ENCODE measurements at regions not wholly inside any gene's neighbourhood (a gene's known extent, or its start where the extent isn't known, plus 50 kb on each side); places are given as distances from the start of the nearest gene placed in this dataset.

DNA sequence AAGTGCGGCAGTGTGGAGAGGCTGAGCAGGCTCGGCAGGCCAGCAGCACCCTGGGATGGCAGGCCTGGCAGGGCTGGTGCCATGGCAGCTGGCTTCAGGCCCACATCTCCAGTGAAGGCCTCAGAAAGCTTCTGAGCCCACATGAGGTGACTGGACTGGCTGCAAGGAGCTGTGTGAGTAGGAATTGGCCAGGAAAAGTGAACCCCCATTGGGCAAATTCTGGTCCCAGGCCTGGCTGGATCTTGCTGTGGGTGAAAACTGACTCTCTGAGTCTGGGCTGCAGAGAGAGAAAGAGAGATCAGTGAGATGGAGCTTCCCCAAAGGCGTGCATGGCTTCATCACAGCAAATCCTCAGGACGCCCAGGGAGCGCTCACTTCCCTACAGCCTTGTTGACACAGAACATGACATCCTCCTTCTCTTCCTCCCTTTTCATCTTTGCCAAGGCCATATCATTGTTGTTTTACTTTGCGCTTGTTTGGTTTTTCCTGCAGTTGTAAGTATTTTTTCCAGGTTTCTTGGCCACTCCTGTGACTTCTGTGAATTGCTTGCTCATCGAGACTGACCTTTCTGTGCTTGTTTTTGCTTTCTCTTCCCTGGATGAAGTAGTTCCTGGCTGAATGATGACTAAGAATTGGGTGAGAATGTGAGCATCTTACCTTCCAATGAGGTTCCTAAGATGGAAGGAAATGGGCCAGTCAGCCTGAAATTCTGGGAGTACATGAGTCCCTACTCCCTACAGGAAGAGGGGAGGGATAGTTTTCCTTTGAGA is 299.1 kb downstream of the TLE3 start:
- peak; percentile 32 for DNase-seq

DNA sequence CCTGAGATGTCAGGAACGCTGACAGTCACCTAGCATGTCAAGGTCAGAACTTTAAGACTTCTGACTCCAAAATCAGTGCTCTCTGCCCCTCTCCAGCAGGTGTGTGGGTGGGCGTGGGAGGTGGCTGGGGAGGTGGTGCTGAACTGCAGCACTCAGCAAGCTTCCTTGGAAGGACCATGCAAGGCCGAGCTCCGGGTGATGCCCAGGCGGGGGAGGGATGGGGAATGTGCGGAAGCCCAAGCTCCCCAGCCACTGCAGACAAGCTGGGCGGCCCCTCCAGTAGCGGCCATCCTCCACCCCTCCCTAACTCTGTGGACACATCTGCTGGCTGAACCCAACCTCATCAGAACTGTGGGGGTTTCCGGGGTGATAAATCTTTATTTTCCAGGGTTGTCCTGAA is 296.6 kb downstream of the TLE3 start:
- DNase-seq = no peak

DNA sequence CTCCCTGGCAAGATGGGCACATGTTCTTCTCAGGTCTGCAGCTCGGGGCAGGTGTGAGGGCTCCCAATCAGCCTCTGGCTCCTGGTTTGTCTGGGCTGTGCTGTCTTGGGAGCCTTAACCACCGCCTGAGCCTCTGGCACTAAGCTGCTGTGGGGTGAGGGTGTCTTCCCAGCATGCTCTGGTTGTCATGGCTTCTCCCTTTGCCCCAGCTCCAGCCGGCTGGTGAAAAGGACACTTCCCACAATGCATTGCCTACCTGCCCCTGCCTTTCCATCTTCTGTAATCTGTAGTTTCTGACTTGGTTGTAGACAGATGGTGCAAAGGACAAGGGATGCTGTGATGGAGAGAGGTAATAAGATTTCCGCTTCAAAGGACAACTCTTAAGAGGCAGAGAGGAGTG is 295.3 kb downstream of the TLE3 start:
- no peak for DNase-seq

DNA sequence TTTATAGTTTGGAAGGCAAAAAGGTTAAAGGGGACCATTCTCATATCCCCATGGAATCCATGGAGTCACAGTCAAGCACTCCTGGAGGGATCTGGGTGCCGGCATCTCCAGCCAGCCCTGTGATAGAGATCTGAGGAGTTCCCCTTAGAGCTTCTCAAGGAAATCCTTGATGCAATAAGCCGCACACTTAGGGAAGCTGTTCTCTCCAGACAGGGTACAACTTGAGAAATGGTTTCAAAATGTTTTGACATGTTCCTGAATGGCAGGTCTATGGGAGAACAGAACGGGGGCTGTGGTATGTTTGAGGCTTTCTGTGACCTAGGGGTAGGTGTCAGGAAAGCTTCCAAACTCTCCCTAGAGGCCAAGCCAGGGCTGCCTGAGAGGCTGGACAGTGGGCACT is 292.9 kb downstream of the TLE3 start:
- no peak for DNase-seq

DNA sequence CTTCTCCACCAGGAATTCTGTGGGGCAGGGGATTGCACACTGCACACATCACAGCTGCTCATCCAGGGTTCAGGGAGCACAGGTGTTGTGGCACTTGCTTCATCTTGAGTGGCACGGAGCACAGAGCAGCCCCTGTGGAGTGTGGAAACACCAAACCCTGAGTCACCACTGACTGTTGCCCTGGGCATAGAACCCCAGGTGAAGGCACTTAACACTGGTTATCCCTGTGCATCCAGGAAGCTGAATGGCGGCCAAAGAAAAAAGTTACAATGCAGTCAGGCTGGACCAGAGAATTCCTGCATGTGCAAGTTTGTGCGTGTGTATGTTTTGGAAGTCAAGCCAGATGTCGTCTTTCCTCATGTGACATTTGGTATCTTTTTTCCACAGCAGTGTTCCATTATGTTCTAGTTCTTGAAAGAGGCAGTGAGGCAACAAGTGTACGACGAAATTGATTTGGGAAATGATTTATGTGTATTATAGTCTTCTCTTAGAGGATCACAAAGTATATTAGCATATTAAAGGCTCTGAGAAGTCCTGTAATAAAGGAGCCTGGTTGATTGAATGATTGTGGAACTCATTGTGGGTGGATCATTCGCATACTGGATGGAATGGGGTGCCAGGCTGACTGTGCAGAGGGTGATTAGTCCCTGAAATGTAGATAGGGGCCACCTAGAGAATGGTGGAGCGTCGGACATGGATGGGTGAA is 292.3 kb downstream of the TLE3 start:
- no peak for DNase-seq

DNA sequence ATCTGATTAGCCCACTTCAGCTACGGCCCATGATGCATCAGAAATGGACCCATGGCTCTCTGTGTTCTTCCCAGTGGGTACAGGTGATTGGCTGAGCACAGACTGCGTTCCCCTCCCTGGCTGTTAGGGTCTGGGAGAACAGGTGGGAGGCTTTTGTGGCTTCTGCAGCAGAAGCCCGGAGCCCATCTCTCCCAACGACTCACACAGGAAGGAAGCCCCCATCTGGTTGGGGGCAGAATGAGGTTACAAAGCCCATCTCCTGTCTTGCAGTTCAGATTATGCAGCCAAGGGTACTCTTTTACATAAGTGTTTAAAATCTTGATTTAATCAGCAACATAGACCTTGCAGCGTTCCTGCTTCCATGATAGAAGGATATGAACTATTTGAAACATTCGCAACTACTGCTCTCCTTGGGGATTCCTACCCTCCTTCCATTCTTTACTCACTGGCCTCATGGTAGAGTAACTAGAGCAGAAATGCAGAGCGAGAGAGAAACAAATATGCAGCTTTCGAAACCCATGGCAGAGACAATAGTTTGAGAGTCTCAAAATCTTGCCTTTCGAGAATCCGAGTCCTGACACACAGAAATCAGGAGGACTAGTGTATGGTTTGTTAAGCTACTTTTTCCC is 291.3 kb downstream of the TLE3 start:
- DNase-seq = no peak

DNA sequence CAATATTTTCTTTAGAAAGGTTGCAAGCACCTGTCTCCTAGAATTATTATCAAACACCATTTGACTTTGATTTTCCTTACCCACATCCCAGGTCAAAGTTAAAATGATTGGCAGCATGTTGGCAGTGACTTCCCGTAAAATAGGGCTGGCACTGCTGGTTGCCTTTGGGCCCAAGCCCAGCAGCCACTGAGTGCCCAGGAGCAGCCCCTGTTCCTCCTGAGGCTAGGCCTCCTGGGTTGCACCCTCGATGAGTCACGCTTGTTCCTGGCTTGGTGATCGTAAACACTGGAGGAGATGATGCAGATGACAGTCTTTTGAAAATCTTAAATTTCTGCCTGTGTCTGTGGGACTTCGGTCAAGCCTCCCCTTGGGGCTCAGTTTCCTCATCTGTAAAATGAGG is 290.0 kb downstream of the TLE3 start:
- DNase-seq = no peak

DNA sequence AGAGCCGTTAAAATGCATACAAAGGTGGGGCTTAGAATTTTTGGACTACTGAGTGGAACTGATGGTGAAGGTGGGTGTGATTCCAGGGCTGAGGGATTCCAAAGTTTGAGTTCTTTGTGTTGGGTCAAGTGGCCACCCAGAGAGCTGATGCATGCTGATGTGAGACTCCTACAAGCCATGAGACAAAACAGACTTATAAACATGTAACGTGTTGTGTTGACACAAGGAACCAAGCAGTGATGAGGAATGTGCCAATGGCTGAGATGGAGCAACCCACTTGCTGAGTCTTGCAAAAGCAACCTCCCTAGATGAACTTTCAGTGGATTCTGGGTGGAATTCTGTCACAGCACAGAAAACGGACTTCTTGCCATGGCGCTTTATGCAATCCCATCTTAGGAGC is 289.0 kb downstream of the TLE3 start:
- no peak for DNase-seq

DNA sequence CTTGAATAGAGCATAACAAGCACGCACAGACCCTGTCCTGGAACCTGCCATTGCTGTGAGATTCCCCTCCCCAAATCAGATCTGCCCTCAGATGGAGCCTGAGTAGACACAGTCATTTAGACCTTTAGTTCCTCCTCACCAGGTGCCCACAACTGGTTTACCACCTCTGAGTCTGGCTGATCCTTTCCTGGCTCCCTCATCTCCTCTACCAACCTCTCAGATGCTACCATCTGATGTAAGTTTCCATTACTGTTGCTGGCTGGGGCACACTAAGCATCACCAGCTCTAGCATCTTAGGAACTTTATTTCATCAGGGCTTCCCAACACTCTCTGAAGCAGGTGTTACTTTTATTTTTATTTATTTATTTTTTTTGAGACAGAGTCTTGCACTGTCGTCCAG is 288.3 kb downstream of the TLE3 start:
- no peak for DNase-seq

DNA sequence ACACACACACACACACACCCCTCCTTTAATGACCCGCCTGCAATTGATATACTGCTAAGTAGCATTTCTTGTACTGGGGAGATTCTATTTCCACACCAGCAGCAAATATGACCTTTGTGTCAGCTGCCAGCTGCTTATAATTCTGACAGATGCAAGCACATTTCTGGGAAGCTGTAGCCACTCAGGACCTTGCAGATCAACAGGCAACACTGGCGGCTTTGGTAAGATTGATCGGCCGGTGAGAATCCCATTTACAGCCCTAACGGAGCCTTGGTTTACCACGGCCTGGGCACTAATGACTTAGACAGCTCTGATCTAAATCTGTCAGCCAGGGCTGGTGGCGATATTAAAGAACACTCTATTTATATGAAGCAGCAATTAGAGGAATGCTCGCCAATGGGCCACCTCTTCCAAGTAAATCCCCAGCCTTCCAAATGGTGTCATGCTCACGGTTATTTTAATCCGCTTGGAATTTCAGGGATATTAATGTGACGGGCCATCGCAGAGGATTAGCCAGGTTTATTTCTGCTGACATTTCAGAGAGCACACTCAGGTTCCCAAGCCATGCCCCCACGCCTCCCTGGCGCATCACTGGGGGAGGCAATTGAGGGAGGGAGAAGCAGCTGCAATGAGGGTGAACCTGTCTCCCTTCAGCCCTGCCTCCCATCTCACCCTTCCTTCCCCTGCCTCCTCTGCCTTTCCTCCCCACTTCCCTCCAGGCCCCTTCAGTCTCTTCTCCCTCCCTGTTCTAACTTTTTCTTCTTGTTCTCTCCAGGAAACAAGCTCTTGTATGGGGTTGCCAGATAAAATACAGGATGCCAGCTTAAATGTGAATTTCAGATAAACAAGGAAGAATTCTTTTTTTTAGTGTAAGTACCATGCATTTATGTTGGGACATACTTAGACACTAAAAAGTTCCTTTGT is 287.0 kb downstream of the TLE3 start:
- no peak for DNase-seq

DNA sequence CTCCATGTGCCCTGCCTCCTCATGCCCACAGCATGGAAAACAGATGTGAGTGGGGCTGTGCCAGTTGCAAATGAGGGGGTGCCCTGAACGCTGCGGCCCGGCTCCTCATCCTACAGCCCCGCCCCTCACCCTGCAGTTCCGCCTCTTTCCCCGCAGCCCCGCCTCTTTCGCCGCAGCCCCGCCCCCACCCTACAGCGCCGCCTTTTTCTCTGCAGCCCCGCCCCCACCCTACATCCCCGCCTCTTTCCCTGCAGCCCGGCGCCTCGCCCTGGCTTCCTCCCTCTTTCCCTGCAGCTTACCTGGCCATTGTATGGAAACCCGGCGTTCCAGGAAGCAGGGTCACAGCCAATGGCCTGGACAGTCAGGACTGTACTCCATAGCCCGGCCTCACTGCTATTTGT is 284.9 kb downstream of the TLE3 start:
- DNase-seq = no peak

DNA sequence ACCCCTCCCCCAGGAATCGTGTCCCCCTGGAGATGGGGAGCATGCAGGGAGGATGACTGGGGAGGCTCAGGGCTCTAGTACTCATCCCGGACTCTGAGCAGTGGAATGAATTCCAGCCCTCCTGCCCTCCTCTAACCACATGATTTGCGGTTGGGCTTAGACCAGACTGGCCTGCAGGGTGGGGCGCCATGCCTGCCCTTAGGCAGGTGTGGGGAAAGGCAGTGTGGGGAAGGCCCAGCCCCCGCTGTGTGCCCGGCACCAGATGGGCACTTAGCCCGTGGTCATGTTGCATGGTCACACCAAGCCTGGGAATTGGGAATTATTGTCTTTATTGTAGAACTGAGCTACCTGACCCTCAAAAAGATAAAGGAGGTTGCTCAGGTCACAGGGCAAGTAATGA is 283.8 kb downstream of the TLE3 start:
- no peak for DNase-seq

DNA sequence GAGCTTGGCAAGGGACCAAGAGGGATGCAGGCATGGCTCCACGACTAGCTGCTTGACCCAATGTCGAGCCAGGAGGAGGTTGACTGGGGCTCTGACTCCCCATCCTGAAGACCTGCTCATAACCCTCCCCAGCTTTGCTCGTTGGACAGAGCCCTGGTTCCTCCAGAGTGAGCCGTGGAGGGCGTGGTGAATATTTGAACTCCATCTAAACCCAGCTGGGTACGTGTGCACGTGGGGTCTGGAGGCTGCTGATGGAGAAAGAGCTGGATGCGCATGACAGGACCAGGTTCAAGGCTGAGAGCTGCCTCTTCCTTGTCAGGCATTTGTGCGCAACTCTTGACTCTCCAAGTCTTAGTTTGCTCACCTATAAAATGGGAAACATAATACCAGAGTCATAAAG is 282.8 kb downstream of the TLE3 start:
- DNase-seq = no peak

DNA sequence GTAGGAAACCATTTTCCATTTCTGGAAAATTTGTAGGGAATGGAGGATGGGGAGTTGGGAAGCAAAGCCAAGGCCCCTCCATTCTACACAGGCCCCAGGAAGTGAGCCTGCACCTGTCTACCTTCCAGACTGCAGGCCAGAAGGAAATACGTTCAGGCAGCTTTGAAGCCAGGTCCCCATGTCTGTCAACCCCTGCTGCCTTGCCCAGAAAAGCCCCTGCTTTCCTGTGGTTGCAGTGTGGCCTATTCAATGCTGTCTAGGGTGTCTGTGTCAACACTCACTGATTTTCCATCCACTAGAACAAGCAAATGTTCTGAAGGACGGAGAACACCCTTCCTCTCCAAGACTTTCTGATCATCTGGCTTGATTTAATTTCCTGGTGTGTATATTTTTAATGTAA is 281.9 kb downstream of the TLE3 start:
- no peak for DNase-seq

DNA sequence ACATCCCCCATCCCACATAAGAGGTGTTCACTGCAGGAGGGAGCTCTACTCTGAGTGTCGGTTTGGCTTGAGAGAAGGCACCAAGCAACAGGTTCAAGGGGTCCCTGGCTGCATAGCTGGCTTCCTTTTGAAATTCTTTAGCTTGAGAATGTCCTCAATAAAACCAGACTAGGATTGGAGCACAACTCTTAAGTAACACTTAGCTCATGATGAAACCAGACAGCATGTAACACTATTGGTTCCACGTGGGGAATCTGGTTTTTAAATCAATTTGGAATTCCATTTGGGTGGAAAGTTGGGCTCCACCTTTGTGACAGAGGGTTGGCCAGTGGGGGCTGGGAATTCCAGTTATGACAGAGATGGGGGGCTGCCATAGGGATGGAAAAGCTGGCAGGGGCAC is 281.2 kb downstream of the TLE3 start:
- no peak for DNase-seq

DNA sequence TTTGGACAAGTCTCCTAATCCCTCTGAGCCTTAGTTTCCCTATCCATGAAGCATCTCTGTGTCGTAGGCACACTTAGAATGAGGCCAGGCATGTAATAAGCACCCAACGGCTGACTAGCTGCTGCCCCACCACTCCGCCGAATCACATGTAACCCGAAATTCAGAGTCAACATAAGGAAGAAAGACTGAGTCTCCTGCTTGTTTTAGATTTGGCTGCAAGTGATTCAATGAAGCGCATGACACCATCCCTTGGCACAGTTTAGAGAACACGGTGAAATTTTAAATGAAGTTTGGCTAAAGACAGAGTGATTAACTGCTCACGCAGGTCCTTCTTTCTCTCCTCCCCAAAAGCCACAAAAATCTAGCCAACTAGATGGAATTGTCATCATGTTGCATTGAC is 279.2 kb downstream of the TLE3 start:
- no peak for DNase-seq

DNA sequence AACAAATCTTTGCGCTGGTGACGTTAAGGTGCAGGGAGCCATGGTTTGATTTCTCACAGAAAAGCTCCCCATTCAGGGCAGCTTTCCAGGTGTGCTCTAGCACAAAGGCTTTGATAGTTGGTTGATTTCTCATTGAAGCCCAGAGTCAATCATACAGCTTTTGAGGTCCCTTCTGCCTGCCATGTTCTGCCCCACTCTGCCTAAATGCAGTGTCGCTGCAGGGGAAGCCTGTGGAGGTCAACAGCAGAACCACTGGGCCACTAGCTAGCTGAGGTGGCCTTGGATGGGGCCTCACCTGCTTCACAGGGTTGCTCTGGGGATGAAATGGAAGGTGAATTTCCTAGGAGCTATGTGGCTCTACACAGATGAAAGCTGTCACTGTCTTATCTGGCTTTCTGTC is 278.3 kb downstream of the TLE3 start:
- DNase-seq = no peak

DNA sequence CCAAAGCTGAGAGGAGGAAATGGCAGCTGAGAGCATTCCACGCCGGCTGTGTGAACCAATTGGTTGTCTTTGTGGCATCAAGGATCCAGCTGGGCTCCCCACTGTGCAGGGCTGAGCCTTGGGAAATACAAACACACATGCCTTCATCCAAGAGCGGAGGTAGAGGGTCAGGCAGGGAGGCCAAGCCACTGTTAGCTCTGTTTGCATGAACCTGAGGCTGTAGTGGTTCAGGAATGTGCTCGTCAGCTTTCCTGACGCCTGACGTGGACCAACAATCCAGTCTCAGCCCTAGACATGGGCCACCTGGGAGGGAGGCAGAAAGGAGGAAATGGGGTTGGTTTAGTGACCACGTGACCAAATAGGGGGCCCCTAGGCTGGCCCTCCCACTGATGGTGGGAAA is 276.9 kb downstream of the TLE3 start:
- DNase-seq = peak; percentile 13

DNA sequence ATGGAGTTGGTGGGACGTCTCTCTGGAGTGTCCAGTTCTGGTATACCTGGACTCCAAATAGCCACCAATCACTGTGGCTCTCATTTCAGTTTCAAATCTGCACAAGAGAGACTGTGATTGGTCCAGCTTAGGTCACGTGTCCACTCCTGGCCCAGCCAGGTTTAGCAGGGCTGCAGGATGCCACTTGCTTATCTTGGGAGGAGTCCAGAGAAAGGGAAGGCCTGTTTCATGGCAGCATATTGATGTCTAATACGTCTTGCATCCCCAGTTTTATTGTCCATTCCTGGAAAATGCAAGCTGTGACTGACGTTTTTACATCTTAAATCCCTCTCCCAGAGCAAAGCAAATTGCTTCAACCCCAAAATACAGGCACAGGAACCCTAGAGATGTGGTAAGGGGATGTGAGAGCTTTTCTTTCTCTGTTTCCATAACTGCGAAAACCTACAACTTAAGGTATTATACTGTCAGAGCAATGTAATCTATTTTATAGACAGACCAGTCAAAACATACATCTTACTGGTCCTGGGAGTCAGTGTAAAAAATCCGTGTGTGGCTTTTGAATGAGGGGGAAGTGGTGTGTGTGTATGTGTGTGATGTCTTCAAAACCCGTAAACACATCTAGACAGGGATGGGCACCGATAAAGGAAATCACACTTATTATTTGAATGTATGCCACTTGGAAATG is 274.4 kb downstream of the TLE3 start:
- DNase-seq = no peak

DNA sequence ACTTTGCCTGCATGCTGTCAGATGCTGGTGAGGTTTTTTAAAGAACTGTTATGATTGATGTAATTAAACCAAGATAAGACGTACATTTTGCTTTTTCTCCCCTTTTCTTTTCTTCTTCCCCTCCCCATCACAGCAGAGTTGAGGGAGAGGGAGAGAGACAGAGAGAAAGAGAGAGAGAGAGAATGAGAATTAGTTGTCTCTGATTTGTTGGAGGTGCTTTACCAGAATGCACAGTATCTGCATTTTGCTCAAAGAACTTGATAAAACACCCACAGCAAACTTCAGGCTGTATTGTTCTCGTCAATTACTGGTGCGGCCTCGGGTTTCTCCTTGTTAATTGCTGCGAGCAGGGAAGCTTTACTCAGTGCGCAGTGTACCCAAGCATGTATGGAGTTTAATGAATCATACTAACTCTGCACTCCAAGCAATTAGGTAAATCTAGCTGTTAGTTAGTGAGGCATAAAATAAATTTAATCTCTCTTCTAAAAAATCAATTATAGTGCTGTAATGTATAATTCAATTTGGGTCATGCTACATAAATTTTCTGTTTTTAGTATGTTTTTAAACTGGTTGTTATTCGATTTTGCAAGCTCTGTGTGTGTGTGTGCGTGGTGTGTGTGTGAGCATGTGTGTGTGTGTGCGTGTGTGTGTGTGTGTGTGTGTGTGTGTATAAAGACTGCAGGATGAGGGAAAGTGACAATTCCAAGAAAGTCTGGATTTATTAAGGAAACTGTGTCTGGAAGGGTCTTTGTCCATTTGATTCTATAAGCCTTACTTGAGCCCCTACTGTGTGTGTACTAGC is 273.4 kb downstream of the TLE3 start:
- DNase-seq = no peak

DNA sequence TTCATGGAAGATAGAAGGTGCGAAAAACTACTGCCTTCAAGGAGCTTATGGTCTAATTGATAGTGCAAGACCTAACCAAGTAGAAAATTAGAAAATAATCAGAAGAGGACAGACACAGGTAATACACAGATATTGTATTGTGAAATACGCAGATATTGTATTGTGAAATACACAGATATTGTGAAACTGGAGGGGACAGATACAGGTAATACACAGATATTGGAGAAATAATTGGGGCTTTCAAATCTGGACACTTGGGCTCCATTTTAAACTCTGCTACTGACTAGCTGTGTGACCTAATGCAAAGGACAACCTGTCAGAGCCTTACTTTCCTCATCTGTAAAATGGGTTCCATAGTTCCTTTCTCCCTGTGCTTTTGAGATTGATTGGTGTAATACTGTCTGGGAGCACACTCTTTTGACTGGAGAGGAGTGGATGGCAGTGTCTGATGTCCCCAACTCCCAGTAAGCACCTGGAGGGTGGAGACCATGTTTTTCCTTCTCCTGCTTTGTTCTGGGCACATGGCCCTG is 272.8 kb downstream of the TLE3 start:
- no peak for DNase-seq
